Endodermal cell (in vitro differentiated cells): ENCODE measurements at regions not wholly inside any gene's neighbourhood (a gene's known extent, or its start where the extent isn't known, plus 50 kb on each side); places are given as distances from the start of the nearest gene placed in this dataset.

Source experiments
- DNase-seq: peaks from one replicate; pipeline ENCODE4 v3.0.0-alpha.2; 2017
- H3K27ac ChIP-seq: 2 replicates; pipeline ENCODE4 v1.5.1; 2013; ENCODE audit warnings: mild to moderate bottlenecking, low read depth, low read length, moderate library complexity
- H3K27me3 ChIP-seq: 2 replicates; pipeline ENCODE4 v1.6.1; 2013; ENCODE audit warnings: mild to moderate bottlenecking, low read length, moderate library complexity; ENCODE audit not compliant: insufficient read depth, control insufficient read depth, poor library complexity, severe bottlenecking
- H3K36me3 ChIP-seq: 2 replicates; pipeline ENCODE4 v1.7.0; 2013; ENCODE audit warnings: mild to moderate bottlenecking, low read length, moderate library complexity; ENCODE audit not compliant: control insufficient read depth, insufficient read depth
- H3K4me1 ChIP-seq: one replicate; pipeline ENCODE4 v1.7.0; 2013; ENCODE audit warnings: low read length; ENCODE audit not compliant: control insufficient read depth, insufficient read depth
- H3K4me3 ChIP-seq: 2 replicates; pipeline ENCODE4 v1.5.1; 2013; ENCODE audit warnings: mild to moderate bottlenecking, low read length, moderate library complexity
- H3K9ac ChIP-seq: 2 replicates; pipeline ENCODE4 v1.6.1; 2013; ENCODE audit warnings: mild to moderate bottlenecking, low read length, moderate library complexity; ENCODE audit not compliant: poor library complexity, severe bottlenecking; ENCODE audit errors: extremely low read depth
- H3K9me3 ChIP-seq: 2 replicates; pipeline ENCODE4 v1.6.1; 2013; ENCODE audit warnings: mild to moderate bottlenecking, low read length, moderate library complexity; ENCODE audit not compliant: control insufficient read depth
- H3K27ac Mint-ChIP-seq: 2 replicates; pipeline ENCODE4 v1.8.0; 2020; ENCODE audit warnings: mixed read lengths
- H3K27me3 Mint-ChIP-seq: 2 replicates; pipeline ENCODE4 v1.8.0; 2021; ENCODE audit warnings: mild to moderate bottlenecking, mixed read lengths; ENCODE audit not compliant: insufficient read depth
- H3K36me3 Mint-ChIP-seq: 2 replicates; pipeline ENCODE4 v1.8.0; 2020; ENCODE audit warnings: low read depth, mixed read lengths
- H3K4me1 Mint-ChIP-seq: 2 replicates; pipeline ENCODE4 v1.8.0; 2020; ENCODE audit warnings: mixed read lengths
- H3K4me3 Mint-ChIP-seq: 2 replicates; pipeline ENCODE4 v1.8.0; 2020; ENCODE audit warnings: mild to moderate bottlenecking, moderate library complexity, mixed read lengths
- H3K9me3 Mint-ChIP-seq: 2 replicates; pipeline ENCODE4 v1.8.0; 2020; ENCODE audit warnings: mild to moderate bottlenecking, mixed read lengths
- CTCF ChIP-seq: fragments of 200-600 bp; sonication (generic); conservative IDR thresholded peaks from 2 replicates; pipeline ENCODE4 v1.5.0; 2021; ENCODE audit warnings: antibody characterized with exemption, mild to moderate bottlenecking
- WGBS, 2 experiments: methylation state at CpG; one replicate each; pipeline versions ENCODE4 v1.1.5 to v1.1.7; 2013; ENCODE audit warnings: missing lambda C conversion rate in 2 of 2, mixed read lengths in 1 of 2; ENCODE audit not compliant: insufficient coverage in 1 of 2, insufficient read length in 1 of 2; 5-methylcytosine and 5-hydroxymethylcytosine counted together

- no peak overlapping the region for H3K27ac Mint-ChIP-seq
- H3K27me3 Mint-ChIP-seq, result no peaks in the 10 kb centered on the region
- TF ChIP-seq CTCF, result no peak
- H3K4me3 Mint-ChIP-seq, result no peak overlapping the region
- no peaks in the 10 kb centered on the region for H3K4me1 ChIP-seq
- H3K27ac ChIP-seq, result no peak overlapping the region
- peaks cover 14% of the 10 kb centered on the region for H3K9me3 Mint-ChIP-seq
- WGBS, 2 experiments, result 80% methylated on average over 1 of the region's 1 CpG; no CpG with 5 or more reads in 1 of the 2 experiments
- no peaks in the 10 kb centered on the region for H3K36me3 ChIP-seq
- no peak overlapping the region for H3K9ac ChIP-seq
- no peaks in the 10 kb centered on the region for H3K36me3 Mint-ChIP-seq
- DNase-seq, result no peak
- H3K27me3 ChIP-seq, result no peaks in the 10 kb centered on the region
- no peaks in the 10 kb centered on the region for H3K4me1 Mint-ChIP-seq
- no peak overlapping the region for H3K4me3 ChIP-seq
- H3K9me3 ChIP-seq, result peaks cover 12% of the 10 kb centered on the region
Measured at GRCh38 chr3:34742151-34742550, 897.2 kb upstream of the ARPP21 start.

- Histone ChIP-seq H3K4me3 (no peak overlapping the region), H3K9me3 (no peaks in the 10 kb centered on the region), H3K27me3 (no peaks in the 10 kb centered on the region), H3K27ac (no peak overlapping the region), H3K4me1 (no peaks in the 10 kb centered on the region), H3K9ac (no peak overlapping the region), H3K36me3 (no peaks in the 10 kb centered on the region)
- H3K4me3 Mint-ChIP-seq, result no peak overlapping the region
- H3K9me3 Mint-ChIP-seq, result peaks cover 13% of the 10 kb centered on the region
- peaks cover 3% of the 10 kb centered on the region for H3K27me3 Mint-ChIP-seq
- DNase-seq, result no peak
- no peaks in the 10 kb centered on the region for H3K4me1 Mint-ChIP-seq
- no peak overlapping the region for H3K27ac Mint-ChIP-seq
- TF ChIP-seq CTCF, result no peak
- WGBS, 2 experiments, result 82 to 86% methylated on average over 8 to 9 of the region's 9 CpGs
- H3K36me3 Mint-ChIP-seq, result no peaks in the 10 kb centered on the region
Measured at GRCh38 chr3:34758630-34759261, 880.6 kb upstream of the ARPP21 start.

GRCh38 chr3:34777386-34777785 is 861.9 kb upstream of the ARPP21 start:
- Histone ChIP-seq H3K36me3 (no peaks in the 10 kb centered on the region), H3K4me1 (no peaks in the 10 kb centered on the region), H3K27ac (no peak overlapping the region), H3K9me3 (no peaks in the 10 kb centered on the region), H3K27me3 (no peaks in the 10 kb centered on the region), H3K9ac (no peak overlapping the region), H3K4me3 (no peak overlapping the region)
- Mint-ChIP-seq H3K4me3 (no peak overlapping the region), H3K27me3 (no peaks in the 10 kb centered on the region), H3K27ac (no peak overlapping the region), H3K36me3 (no peaks in the 10 kb centered on the region), H3K9me3 (no peaks in the 10 kb centered on the region), H3K4me1 (peaks cover 7% of the 10 kb centered on the region)
- 82 to 92% methylated on average over 4 of the region's 4 CpGs for WGBS, 2 experiments
- no peak for TF ChIP-seq CTCF
- no peak for DNase-seq
